Right cardiac atrium (tissue), 5 donors: ENCODE measurements at regions not wholly inside any gene's neighbourhood (a gene's known extent, or its start where the extent isn't known, plus 50 kb on each side); places are given as distances from the start of the nearest gene placed in this dataset.

Experiments used
- ATAC-seq, 2 donors: fragments of 200-7000 bp; cut with Tn5 transposase; one replicate each; pipeline versions ENCODE4 v1.8.0 to v1.9.1; 2020; ENCODE audit warnings: moderate library complexity in 2 of 2, mild to moderate bottlenecking in 1 of 2
- DNase-seq, 3 donors: peaks; one replicate each; pipeline ENCODE4 v3.0.0-alpha.2; 2020
- H3K27ac ChIP-seq: one replicate; pipeline ENCODE4 v1.5.1; 2013; ENCODE audit warnings: mild to moderate bottlenecking, low read length, control low read depth, moderate library complexity
- H3K27me3 ChIP-seq: one replicate; pipeline ENCODE4 v1.6.1; 2013; ENCODE audit not compliant: control insufficient read depth, insufficient read depth
- H3K4me1 ChIP-seq: one replicate; pipeline ENCODE4 v1.6.1; 2013; ENCODE audit warnings: low read length; ENCODE audit not compliant: control insufficient read depth, insufficient read depth
- H3K4me3 ChIP-seq: one replicate; pipeline ENCODE4 v1.5.1; 2013; ENCODE audit warnings: low read length, control low read depth
- H3K9me3 ChIP-seq: one replicate; pipeline ENCODE4 v1.6.1; 2013; ENCODE audit warnings: low read length; ENCODE audit not compliant: control insufficient read depth
- WGBS: extraction: QIAGEN DNeasy Blood & Tissue Kit; methylation state at CpG from one replicate; pipeline ENCODE4 v1.1.7; 2013; 5-methylcytosine and 5-hydroxymethylcytosine counted together
- intact Hi-C, 4 donors: fragments of 100-400 bp; cut with DNase I; formaldehyde crosslinking; loops; one replicate each; pipeline versions ENCODE4 v1.11.0 to v1.14.0; 2022 to 2023
- donor health status: healthy with polysubstance abuse.
- donor health status: DM: no; HTN: yes; CAD: no.
- donor health status: DM: no; HTN: no; CAD: no.
- donor health status: DM: no; HTN: yes; CAD: no; lungs with severe emphysema.
- donor health status: DM: yes; HTN: yes; CAD: no.

DNA sequence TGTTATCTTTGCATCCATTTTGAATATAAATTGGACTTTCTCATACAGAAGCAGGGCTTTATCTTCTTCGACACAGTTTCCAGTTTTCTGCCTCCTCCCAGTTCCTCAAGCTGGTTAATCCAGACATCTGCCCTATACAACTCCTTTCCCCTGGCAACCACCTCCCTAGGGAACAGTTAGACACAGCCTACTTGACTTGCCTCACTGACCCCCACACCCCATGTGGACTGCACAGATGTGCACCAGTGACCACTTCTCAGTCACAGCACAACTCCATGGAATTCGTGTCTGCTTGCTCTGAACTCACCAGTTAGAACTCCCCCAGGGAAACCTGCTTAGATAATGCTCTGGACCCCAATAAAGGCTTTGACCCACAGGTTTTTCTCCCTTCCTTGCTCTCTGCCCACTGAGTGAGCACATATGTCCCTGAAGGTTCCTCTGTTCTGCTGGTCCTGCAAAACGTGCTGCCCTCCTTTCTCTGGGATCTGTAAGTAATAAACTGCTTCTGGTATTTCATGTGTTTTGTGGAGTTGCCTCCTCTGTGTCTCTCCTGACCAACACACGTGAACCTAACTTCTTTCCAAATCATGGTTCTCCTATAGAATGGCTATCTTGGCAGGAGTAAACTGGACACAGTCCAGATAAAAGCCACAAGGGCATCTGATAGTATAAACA, 351.2 kb downstream of the CD83 start:
- H3K4me3 ChIP-seq: no peak overlapping the region
- H3K27me3 ChIP-seq: no peaks in the 10 kb centered on the region
- intact Hi-C loops: no loop called here
- H3K27ac ChIP-seq: no peak overlapping the region
- 94% methylated on average over 4 of the region's 4 CpGs for WGBS
- H3K4me1 ChIP-seq: no peaks in the 10 kb centered on the region
- H3K9me3 ChIP-seq: peaks cover 2% of the 10 kb centered on the region
- peak in 1 of 2 donors; percentile 20 for ATAC-seq
- DNase-seq: no peak

DNA sequence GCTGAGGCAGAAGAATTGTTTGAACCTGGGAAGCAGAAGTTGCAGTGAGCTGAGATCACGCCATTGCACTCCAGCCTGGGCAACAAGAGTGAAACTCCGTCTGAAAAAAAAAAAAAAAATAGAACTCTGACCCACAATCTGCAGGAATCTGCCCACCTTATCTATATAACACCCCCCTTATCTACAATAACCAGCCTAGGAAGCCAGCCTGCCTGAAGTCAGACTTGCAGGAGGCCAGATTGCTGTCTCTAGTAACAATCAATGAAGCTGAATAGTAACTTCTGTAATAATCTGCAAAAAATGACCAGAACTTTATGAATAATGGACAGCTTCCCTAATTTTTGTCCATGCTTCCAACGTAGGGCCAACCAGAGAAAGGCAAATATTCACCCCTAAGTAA, 352.5 kb downstream of the CD83 start:
- no peaks in the 10 kb centered on the region for H3K27me3 ChIP-seq
- no peak for ATAC-seq
- H3K4me1 ChIP-seq: no peaks in the 10 kb centered on the region
- intact Hi-C loops: no loop called here
- no peak overlapping the region for H3K4me3 ChIP-seq
- WGBS: 84% methylated on average over 3 of the region's 3 CpGs
- H3K9me3 ChIP-seq: peaks cover 2% of the 10 kb centered on the region
- no peak for DNase-seq
- no peak overlapping the region for H3K27ac ChIP-seq

DNA sequence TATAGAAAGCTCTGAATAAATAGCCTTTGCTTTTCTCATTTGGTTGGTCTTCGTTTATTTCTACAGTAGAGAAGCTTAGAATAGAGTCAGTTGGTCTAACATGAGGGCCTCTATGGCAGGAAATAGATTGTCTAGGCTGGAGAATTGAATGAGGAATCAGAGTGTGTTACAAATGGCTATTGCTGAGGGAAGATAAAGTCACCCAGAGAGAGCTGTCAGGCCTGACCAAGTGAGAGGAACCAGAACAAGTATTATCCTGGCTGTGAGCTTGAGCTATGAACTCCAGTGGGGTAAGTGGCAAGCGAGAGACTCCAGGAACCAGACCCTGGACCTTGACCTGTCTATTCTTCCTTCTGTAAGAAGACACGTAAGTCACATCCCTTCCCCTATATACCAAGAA, 353.1 kb downstream of the CD83 start:
- Histone ChIP-seq H3K9me3 (peaks cover 2% of the 10 kb centered on the region), H3K4me1 (no peaks in the 10 kb centered on the region), H3K27ac (no peak overlapping the region), H3K27me3 (no peaks in the 10 kb centered on the region), H3K4me3 (no peak overlapping the region)
- intact Hi-C loops: no loop called here
- DNase-seq (no peak), ATAC-seq (no peak)
- 64% methylated on average over 3 of the region's 3 CpGs for WGBS

DNA sequence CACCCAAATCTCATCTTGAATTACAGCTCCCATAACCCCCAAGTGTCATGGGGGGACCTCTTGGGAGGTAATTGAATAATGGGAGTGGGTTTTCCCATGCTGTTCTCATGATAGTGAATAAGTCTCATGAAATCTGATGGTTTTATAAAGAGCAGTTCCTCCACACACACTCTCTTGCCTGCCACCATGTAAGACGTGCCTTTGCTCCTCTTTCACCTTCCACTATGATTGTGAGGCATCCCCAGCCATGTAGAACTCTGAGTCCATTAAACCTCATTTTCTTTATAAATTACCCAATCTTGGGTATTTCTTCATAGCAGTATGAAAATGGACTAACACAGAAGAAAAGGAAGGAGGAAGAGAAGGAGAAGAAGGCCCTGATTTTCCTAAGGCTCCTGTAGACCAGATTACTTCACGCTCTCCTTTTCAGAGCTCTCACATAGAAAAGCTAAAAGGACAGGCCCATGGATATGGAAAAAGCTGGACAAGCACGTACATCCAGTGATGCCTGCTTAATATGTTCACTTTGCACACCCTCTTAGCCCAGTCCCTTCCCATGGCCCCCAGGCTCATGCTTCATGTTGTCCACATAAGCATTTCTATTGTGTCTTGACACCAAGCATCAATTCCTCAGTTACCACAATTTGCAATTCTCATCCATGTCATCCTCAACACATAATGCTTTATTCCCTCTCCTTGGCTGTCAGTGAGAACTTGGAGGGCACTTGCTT, 354.8 kb downstream of the CD83 start:
- H3K4me3 ChIP-seq: no peak overlapping the region
- H3K4me1 ChIP-seq: peaks cover 11% of the 10 kb centered on the region
- WGBS: over 99% methylated on average over 3 of the region's 3 CpGs
- intact Hi-C loops: no loop called here
- no peak overlapping the region for H3K27ac ChIP-seq
- H3K9me3 ChIP-seq: peaks cover 2% of the 10 kb centered on the region
- ATAC-seq: no peak
- no peaks in the 10 kb centered on the region for H3K27me3 ChIP-seq
- no peak for DNase-seq

DNA sequence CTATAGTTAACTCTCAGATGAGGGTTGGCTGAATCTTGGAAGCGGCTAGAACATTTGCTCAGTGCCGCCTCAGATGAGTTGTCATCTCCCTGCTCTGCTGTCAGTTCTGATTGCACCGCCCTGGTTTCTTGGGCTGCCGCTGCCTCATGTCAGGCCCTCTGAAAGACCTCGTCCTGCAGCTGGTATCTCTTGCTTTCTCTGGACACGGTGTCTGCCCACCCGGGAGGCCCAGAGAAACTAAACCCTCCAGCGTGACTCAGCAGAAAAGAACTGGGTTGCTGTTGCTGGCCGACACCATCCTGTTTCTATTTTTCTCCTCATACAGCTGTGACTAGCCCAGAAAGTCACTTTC, 355.4 kb downstream of the CD83 start:
- WGBS: 65% methylated on average over 9 of the region's 9 CpGs
- H3K9me3 ChIP-seq: peaks cover 2% of the 10 kb centered on the region
- H3K27ac ChIP-seq: no peak overlapping the region
- intact Hi-C loops: no loop called here
- peaks cover 15% of the 10 kb centered on the region for H3K4me1 ChIP-seq
- ATAC-seq (peak in 1 of 2 donors; percentile 5), DNase-seq (no peak)
- H3K27me3 ChIP-seq: no peaks in the 10 kb centered on the region
- no peak overlapping the region for H3K4me3 ChIP-seq

DNA sequence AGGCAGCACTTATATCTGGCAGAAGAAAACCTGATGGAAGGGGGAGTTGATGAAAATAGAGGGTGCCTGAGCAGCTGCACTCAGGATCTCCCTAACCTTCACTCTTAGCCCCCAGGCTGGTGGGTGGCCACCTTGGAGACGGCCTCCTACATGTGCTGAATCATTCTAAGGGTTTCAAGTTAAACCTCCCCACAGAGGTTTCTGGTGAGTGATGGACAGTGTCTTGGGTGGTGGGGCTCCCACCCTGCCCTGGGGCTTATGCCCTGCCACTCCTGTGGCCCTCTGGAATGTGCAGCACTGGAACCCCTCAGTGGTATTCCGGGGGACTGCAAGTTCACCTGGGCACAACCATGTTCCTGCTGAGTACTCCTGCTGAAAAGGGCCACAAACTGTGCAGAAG, 357.2 kb downstream of the CD83 start:
- Histone ChIP-seq H3K4me1 (peaks cover 15% of the 10 kb centered on the region), H3K27ac (no peak overlapping the region), H3K27me3 (no peaks in the 10 kb centered on the region), H3K4me3 (no peak overlapping the region), H3K9me3 (no peaks in the 10 kb centered on the region)
- intact Hi-C loops: no loop called here
- DNase-seq (no peak), ATAC-seq (no peak)
- 98% methylated on average over 2 of the region's 2 CpGs for WGBS

DNA sequence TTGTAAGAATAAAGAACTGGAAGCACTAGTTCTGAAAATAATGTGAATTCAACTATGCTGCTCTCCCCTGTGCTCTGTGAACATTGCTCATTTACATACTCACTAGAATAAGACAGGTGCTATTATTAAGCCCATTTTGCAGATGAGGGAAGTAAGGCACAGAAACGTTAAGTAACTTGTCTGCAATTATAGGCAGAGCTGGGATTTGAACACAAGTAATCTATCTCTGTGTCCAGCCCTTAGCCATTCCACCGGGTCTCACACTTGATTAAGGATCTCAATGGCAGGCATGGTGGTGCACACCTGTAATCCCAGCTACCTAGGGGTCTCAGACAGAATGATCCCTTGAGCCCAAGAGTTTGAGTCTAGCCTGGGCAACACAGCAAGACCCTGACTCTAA, 357.7 kb downstream of the CD83 start:
- WGBS: 92% methylated on average over 2 of the region's 2 CpGs
- ATAC-seq: no peak
- H3K9me3 ChIP-seq: no peaks in the 10 kb centered on the region
- peaks cover 15% of the 10 kb centered on the region for H3K4me1 ChIP-seq
- no peaks in the 10 kb centered on the region for H3K27me3 ChIP-seq
- no peak for DNase-seq
- intact Hi-C loops: no loop called here
- H3K27ac ChIP-seq: no peak overlapping the region
- H3K4me3 ChIP-seq: no peak overlapping the region

DNA sequence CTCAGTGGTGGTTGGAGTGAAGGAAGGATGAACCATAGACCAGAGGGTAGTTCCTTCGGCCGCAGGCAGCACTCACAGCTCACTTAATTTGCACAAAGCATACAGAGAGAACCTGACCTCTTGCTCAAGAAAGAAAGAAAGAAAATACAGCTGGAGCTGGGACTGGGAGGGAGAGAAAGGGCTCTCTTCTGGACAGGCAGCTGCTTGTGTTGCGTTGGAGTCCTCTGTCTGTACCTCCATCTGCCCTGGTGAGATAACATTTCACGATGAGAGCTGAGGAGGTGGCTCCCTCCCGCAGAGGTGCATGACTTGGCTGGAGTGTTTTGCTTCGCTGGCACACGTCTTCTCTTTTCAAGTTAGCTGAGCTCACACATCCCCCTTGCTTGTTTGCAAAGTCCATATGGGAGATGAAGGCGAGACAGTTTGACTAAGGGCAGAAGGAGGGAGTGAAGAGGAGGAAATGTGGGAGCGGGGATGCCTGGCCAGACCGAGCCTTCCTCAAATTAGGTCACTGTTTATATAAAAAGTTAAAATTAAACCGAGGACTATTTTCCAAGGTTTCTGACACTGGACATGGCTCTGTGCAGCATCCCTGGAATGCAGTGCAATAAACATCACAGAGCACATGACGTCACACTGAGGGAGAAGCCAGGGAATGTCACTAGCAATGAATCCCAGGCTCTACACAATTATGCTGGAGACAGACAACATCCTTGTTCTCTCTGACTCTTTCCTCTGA, 359.4 kb downstream of the CD83 start:
- DNase-seq: peak in 2 of 3 donors; percentile 57 to 78
- Histone ChIP-seq H3K27ac (peak overlapping the region; percentile 70), H3K4me1 (peaks cover 15% of the 10 kb centered on the region), H3K27me3 (no peaks in the 10 kb centered on the region), H3K4me3 (no peak overlapping the region), H3K9me3 (no peaks in the 10 kb centered on the region)
- peak; percentile 87 to 88 for ATAC-seq
- intact Hi-C loops: no loop called here
- WGBS: 24% methylated on average over 12 of the region's 12 CpGs

DNA sequence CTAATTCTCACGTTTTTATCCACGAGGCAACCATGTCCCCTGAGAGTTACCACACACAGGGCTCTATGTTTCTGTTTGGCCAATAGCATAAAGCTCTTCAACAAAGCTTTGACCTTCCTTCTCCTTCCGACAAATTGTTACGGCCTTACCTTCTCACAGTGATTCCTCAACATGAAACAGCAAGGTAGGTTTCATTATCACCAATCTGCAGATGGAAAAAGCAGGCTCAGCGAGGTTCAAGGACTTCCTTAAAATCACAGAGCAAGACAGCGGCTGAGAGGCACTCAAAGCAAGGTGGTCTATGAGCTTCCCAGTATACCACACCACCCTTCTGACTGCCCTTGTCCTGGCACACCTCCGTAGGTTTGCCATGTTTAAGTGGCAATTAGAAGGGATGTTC, 360.0 kb downstream of the CD83 start:
- intact Hi-C loops: no loop called here
- Histone ChIP-seq H3K4me1 (peaks cover 15% of the 10 kb centered on the region), H3K9me3 (no peaks in the 10 kb centered on the region), H3K27me3 (no peaks in the 10 kb centered on the region), H3K27ac (no peak overlapping the region), H3K4me3 (no peak overlapping the region)
- DNase-seq: no peak
- ATAC-seq: no peak
- 60% methylated on average over 7 of the region's 7 CpGs for WGBS

DNA sequence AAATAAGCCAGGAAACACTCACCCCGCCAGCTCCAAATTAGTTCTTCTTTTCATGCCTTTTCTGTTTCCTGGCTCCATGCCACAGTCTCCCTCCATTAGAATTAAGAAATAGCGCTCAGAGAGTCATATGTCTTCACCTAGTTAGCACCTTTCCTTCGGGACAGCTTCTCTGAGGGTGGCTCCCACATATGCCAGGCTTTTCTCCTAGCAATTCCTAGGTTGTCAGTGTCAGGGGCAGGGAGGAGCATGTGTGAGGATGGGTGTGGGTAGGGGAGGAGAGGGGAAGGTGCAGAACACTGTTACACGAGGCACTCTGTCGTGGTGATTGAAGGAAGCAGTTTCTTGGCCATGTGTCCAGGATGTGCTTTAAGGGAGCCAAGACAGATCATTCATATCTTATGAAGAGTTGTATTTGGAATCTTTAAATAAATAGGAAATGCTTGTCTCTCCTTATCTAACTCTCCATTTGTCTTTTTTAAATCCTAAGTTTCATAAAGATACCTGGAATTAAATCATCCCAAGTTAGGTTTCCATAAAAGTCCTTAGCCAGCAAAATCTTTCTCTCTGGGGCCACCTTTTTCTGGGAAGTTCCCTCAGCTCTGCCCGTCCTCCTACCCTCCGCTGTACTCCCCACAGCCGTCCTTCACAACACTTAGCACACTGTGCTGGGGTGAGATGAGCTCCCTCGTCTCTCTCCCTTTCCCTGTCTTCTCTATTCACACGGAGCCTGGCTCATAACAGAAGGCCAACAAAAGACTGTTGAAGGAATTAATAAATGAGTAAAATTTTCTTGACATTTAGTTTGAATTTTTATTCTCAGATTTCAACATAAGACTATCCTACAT, 361.0 kb downstream of the CD83 start:
- H3K4me1 ChIP-seq: peaks cover 15% of the 10 kb centered on the region
- H3K9me3 ChIP-seq: no peaks in the 10 kb centered on the region
- DNase-seq: peak in 1 of 3 donors; percentile 40
- WGBS: 47% methylated on average over 10 of the region's 10 CpGs
- no peak overlapping the region for H3K4me3 ChIP-seq
- H3K27ac ChIP-seq: no peak overlapping the region
- intact Hi-C loops: no loop called here
- H3K27me3 ChIP-seq: no peaks in the 10 kb centered on the region
- ATAC-seq: peak in 1 of 2 donors; percentile 70
